HL-60 (cell line): ENCODE measurements at regions not wholly inside any gene's neighbourhood (a gene's known extent, or its start where the extent isn't known, plus 50 kb on each side); places are given as distances from the start of the nearest gene placed in this dataset.

ENCODE experiments used
- GABPA ChIP-seq: IDR thresholded peaks from 2 replicates; pipeline ENCODE4 v1.6.1; 2012; ENCODE audit warnings: low read depth
- POLR2AphosphoS5 ChIP-seq: IDR thresholded peaks from 2 replicates; pipeline ENCODE4 v1.6.1; 2012; ENCODE audit warnings: low read depth
- SPI1 ChIP-seq: IDR thresholded peaks from 2 replicates; pipeline ENCODE4 v1.6.1; 2012; ENCODE audit warnings: low read depth, mild to moderate bottlenecking, borderline replicate concordance
- TF ChIP-seq, protein P1 (sequence below): IDR thresholded peaks from one replicate; pipeline ENCODE4 v1.5.1; 2011; ENCODE audit warnings: low read length, control low read depth, inconsistent platforms; ENCODE audit not compliant: insufficient read depth
- TF ChIP-seq, protein P2 (sequence below): IDR thresholded peaks from 2 replicates; pipeline ENCODE4 v1.6.1; 2012; ENCODE audit warnings: low read depth; ENCODE audit not compliant: insufficient replicate concordance

DNA sequence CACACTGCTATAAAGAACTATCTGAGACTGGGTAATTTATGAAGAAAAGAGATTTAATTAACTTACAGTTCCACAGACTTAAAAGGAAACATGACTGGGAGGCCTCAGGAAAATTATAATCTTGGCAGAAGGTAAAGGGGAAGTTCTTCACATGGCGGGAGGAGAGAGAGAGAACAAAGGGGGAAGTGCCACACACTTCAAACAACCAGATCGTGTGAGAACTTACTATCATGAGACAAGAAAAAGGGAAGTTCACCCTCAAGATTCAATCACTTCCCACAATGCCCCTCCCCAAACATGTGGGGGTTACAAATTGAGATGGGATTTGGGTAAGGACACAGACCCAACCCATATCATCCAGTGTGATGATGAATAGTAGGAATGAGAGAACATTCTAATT lies 366.5 kb downstream of the LRFN5 start:
- TF ChIP-seq, protein P1, sequence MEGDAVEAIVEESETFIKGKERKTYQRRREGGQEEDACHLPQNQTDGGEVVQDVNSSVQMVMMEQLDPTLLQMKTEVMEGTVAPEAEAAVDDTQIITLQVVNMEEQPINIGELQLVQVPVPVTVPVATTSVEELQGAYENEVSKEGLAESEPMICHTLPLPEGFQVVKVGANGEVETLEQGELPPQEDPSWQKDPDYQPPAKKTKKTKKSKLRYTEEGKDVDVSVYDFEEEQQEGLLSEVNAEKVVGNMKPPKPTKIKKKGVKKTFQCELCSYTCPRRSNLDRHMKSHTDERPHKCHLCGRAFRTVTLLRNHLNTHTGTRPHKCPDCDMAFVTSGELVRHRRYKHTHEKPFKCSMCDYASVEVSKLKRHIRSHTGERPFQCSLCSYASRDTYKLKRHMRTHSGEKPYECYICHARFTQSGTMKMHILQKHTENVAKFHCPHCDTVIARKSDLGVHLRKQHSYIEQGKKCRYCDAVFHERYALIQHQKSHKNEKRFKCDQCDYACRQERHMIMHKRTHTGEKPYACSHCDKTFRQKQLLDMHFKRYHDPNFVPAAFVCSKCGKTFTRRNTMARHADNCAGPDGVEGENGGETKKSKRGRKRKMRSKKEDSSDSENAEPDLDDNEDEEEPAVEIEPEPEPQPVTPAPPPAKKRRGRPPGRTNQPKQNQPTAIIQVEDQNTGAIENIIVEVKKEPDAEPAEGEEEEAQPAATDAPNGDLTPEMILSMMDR = no peak
- no peak for TF ChIP-seq GABPA
- peak; percentile 98 for TF ChIP-seq SPI1
- TF ChIP-seq POLR2AphosphoS5 = no peak
- TF ChIP-seq, protein P2, sequence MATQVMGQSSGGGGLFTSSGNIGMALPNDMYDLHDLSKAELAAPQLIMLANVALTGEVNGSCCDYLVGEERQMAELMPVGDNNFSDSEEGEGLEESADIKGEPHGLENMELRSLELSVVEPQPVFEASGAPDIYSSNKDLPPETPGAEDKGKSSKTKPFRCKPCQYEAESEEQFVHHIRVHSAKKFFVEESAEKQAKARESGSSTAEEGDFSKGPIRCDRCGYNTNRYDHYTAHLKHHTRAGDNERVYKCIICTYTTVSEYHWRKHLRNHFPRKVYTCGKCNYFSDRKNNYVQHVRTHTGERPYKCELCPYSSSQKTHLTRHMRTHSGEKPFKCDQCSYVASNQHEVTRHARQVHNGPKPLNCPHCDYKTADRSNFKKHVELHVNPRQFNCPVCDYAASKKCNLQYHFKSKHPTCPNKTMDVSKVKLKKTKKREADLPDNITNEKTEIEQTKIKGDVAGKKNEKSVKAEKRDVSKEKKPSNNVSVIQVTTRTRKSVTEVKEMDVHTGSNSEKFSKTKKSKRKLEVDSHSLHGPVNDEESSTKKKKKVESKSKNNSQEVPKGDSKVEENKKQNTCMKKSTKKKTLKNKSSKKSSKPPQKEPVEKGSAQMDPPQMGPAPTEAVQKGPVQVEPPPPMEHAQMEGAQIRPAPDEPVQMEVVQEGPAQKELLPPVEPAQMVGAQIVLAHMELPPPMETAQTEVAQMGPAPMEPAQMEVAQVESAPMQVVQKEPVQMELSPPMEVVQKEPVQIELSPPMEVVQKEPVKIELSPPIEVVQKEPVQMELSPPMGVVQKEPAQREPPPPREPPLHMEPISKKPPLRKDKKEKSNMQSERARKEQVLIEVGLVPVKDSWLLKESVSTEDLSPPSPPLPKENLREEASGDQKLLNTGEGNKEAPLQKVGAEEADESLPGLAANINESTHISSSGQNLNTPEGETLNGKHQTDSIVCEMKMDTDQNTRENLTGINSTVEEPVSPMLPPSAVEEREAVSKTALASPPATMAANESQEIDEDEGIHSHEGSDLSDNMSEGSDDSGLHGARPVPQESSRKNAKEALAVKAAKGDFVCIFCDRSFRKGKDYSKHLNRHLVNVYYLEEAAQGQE = no peak
